ENCODE measurements at regions not wholly inside any gene's neighbourhood (a gene's known extent, or its start where the extent isn't known, plus 50 kb on each side); places are given as distances from the start of the nearest gene placed in this dataset.

GRCh38 chr11:91823252-91823830 is 401.3 kb upstream of the FAT3 start:
- H3K27ac ChIP-seq = no peak overlapping the region
- intact Hi-C loops (cut with DNase I) = no loop called here
- H3K27me3 ChIP-seq = no peaks in the 10 kb centered on the region
- no peak for ATAC-seq
- H3K4me3 ChIP-seq = no peak overlapping the region
- no peaks in the 10 kb centered on the region for H3K4me1 ChIP-seq
- 32 to 69% methylated on average over 1 of the region's 1 CpG for WGBS, 2 donors
- no peak for DNase-seq
- H3K36me3 ChIP-seq (replicated peaks in 1 of 2; ENCODE audit: insufficient read depth in 1 of 2, low read depth in 2 of 2) = no peaks in the 10 kb centered on the region
- H3K9me3 ChIP-seq = no peaks in the 10 kb centered on the region
- TF ChIP-seq POLR2A (IDR thresholded peaks at IDR 0.05) = no peak
- no peak for TF ChIP-seq CTCF (IDR thresholded peaks at IDR 0.05)

GRCh38 chr11:91822805-91823204 is 401.8 kb upstream of the FAT3 start:
- Histone ChIP-seq H3K9me3 (no peaks in the 10 kb centered on the region), H3K27me3 (no peaks in the 10 kb centered on the region), H3K4me3 (no peak overlapping the region), H3K27ac (no peak overlapping the region), H3K36me3 (replicated peaks in 1 of 2; ENCODE audit: insufficient read depth in 1 of 2, low read depth in 2 of 2) (no peaks in the 10 kb centered on the region), H3K4me1 (no peaks in the 10 kb centered on the region)
- TF ChIP-seq POLR2A (IDR thresholded peaks at IDR 0.05) (no peak), CTCF (IDR thresholded peaks at IDR 0.05) (no peak)
- 75 to 76% methylated on average over 8 of the region's 8 CpGs for WGBS, 2 donors
- ATAC-seq (no peak), DNase-seq (no peak)
- intact Hi-C loops (cut with DNase I) = no loop called here

GRCh38 chr11:91820709-91821108 is 403.9 kb upstream of the FAT3 start:
- no peaks in the 10 kb centered on the region for H3K9me3 ChIP-seq
- no peaks in the 10 kb centered on the region for H3K27me3 ChIP-seq
- 75 to 82% methylated on average over 3 of the region's 3 CpGs for WGBS, 2 donors
- H3K4me1 ChIP-seq = no peaks in the 10 kb centered on the region
- DNase-seq (no peak), ATAC-seq (no peak)
- no peaks in the 10 kb centered on the region for H3K36me3 ChIP-seq (replicated peaks in 1 of 2; ENCODE audit: insufficient read depth in 1 of 2, low read depth in 2 of 2)
- H3K27ac ChIP-seq = no peak overlapping the region
- intact Hi-C loops (cut with DNase I) = no loop called here
- no peak for TF ChIP-seq CTCF (IDR thresholded peaks at IDR 0.05)
- no peak for TF ChIP-seq POLR2A (IDR thresholded peaks at IDR 0.05)
- H3K4me3 ChIP-seq = no peak overlapping the region

GRCh38 chr11:91819777-91820176 is 404.8 kb upstream of the FAT3 start:
- no peak overlapping the region for H3K27ac ChIP-seq
- intact Hi-C loops (cut with DNase I) = no loop called here

More at GRCh38 chr11:91819777-91820176, 404.8 kb upstream of the FAT3 start:
- Histone ChIP-seq H3K9me3 (no peaks in the 10 kb centered on the region), H3K4me3 (no peak overlapping the region), H3K4me1 (no peaks in the 10 kb centered on the region), H3K27me3 (no peaks in the 10 kb centered on the region), H3K36me3 (replicated peaks in 1 of 2; ENCODE audit: insufficient read depth in 1 of 2, low read depth in 2 of 2) (no peaks in the 10 kb centered on the region)
- DNase-seq (no peak), ATAC-seq (no peak)
- 40 to 60% methylated on average over 1 of the region's 1 CpG for WGBS, 2 donors
- no peak for TF ChIP-seq POLR2A (IDR thresholded peaks at IDR 0.05)
- TF ChIP-seq CTCF (IDR thresholded peaks at IDR 0.05) = no peak

All from body of pancreas (tissue), 4 donors.